Activated CD8-positive, alpha-beta memory T cell treated with anti-CD3 and anti-CD28 coated beads for 48 hours (primary cell): ENCODE measurements at regions not wholly inside any gene's neighbourhood (a gene's known extent, or its start where the extent isn't known, plus 50 kb on each side); places are given as distances from the start of the nearest gene placed in this dataset.
A peak's percentile ranks its signal among the peaks of the same experiment; 100 is the strongest.
"Not testable (repeated sequence)": the region's sequence is repeated elsewhere in the genome, so short reads cannot be mapped to it uniquely, and the experiment has no call there.

Source experiments
- DNase-seq, 3 experiments: peaks; one replicate each; pipeline ENCODE4 v3.0.0-alpha.2; 2020; ENCODE audit warnings: low read depth in 2 of 3, low spot score in 2 of 3

GRCh38 chr2:37806004-37806403 is 119.1 kb upstream of the RMDN2 start:
- DNase-seq, result not testable (repeated sequence)

GRCh38 chr2:37809525-37809924 is 115.6 kb upstream of the RMDN2 start:
- DNase-seq, result no peak

- DNase-seq, result no peak
Observed at GRCh38 chr2:37809931-37810570, 115.0 kb upstream of the RMDN2 start.

GRCh38 chr2:37812414-37812813 is 112.7 kb upstream of the RMDN2 start:
- DNase-seq, result no peak

- no peak for DNase-seq
Observed at GRCh38 chr2:37812941-37813730, 112.0 kb upstream of the RMDN2 start.

- DNase-seq, result no peak
Observed at GRCh38 chr2:37816036-37816435, 109.1 kb upstream of the RMDN2 start.

GRCh38 chr2:37816686-37817085 is 108.4 kb upstream of the RMDN2 start:
- no peak for DNase-seq

GRCh38 chr2:37819186-37819585 is 105.9 kb upstream of the RMDN2 start:
- DNase-seq, result no peak

- DNase-seq, result no peak
Observed at GRCh38 chr2:37820471-37820986, 104.6 kb upstream of the RMDN2 start.

- DNase-seq, result no peak
Observed at GRCh38 chr2:37825586-37825985, 99.5 kb upstream of the RMDN2 start.

GRCh38 chr2:37826611-37827010 is 98.5 kb upstream of the RMDN2 start:
- no peak for DNase-seq

GRCh38 chr2:37827455-37827854 is 97.6 kb upstream of the RMDN2 start:
- DNase-seq, result no peak

GRCh38 chr2:37827911-37828511 is 97.1 kb upstream of the RMDN2 start:
- DNase-seq, result no peak

GRCh38 chr2:37829202-37829601 is 95.9 kb upstream of the RMDN2 start:
- no peak for DNase-seq

GRCh38 chr2:37829616-37830395 is 95.3 kb upstream of the RMDN2 start:
- DNase-seq, result no peak

GRCh38 chr2:37830636-37831035 is 94.5 kb upstream of the RMDN2 start:
- DNase-seq, result no peak

- no peak for DNase-seq
Observed at GRCh38 chr2:37831081-37831780, 93.9 kb upstream of the RMDN2 start.

- peak; percentile 35 to 64 (median 40) for DNase-seq
Observed at GRCh38 chr2:37832590-37833197, 92.4 kb upstream of the RMDN2 start.

- peak in 1 of 3 experiments; percentile 38 for DNase-seq
Observed at GRCh38 chr2:37833423-37833822, 91.7 kb upstream of the RMDN2 start.

- no peak for DNase-seq
Observed at GRCh38 chr2:37836270-37836669, 88.8 kb upstream of the RMDN2 start.
